K562 (cell line): ENCODE measurements at regions not wholly inside any gene's neighbourhood (a gene's known extent, or its start where the extent isn't known, plus 50 kb on each side); places are given as distances from the start of the nearest gene placed in this dataset.

Source experiments
- ATAC-seq: fragments of 200-7000 bp; cut with Tn5 transposase; 3 replicates; pipeline ENCODE4 v1.9.1; 2020; ENCODE audit warnings: moderate library complexity
- BruUV-seq: library from RNA; stranded (reverse); fragments of 400-500 nt; replicated peaks from 2 replicates; lab custom pipeline; 2021; lab: Mats Ljungman, UMichigan
- CTCF ChIA-PET: fragments of 300-600 bp; formaldehyde crosslinking; extraction: SDS; loops from one replicate; lab custom pipeline; 2021; ENCODE audit warnings: low intra/inter-chr PET ratio; lab: Yijun Ruan, JAX
- POLR2A ChIA-PET: fragments of 300-600, 350-650 bp; sonication (Branson Sonifier 250); formaldehyde crosslinking; extraction: SDS; loops from one replicate; lab custom pipeline; 2021; ENCODE audit warnings: antibody characterized with exemption, inconsistent platforms; lab: Yijun Ruan, JAX
- DNase-seq, 4 experiments: peaks; one replicate each; pipeline versions ENCODE4 v3.0.0 to v3.0.0-alpha.2; 2011 to 2018; ENCODE audit warnings: low spot score in 3 of 4, mixed read lengths in 3 of 4; ENCODE audit errors: extremely low read depth in 1 of 4
- FAIRE-seq: peaks from 2 replicates; lab custom pipeline; 2011; peaks lifted over from hg19 to GRCh38; lab: Jason Lieb, UNC
- H2AFZ ChIP-seq: 2 replicates; pipeline ENCODE4 v1.6.0; 2011; ENCODE audit warnings: low read depth, low read length, control low read depth, inconsistent platforms
- H3K27ac ChIP-seq: fragments of 200-600 bp; 3 replicates; pipeline ENCODE4 v1.8.0; 2011; ENCODE audit warnings: low read depth, mild to moderate bottlenecking, control low read depth, inconsistent platforms, low read length, moderate library complexity, mixed read lengths; ENCODE audit errors: extremely low read depth
- H3K27me3 ChIP-seq, 2 experiments: fragments of 300-600 bp in 1 of 2; 2 replicates in 1 of 2; 3 replicates in 1 of 2; pipeline versions ENCODE4 v1.6.0 to v1.8.0; 2011; ENCODE audit warnings: inconsistent platforms in 2 of 2, low read length in 2 of 2, mild to moderate bottlenecking in 1 of 2, mixed read lengths in 1 of 2, moderate library complexity in 1 of 2; ENCODE audit not compliant: control insufficient read depth in 2 of 2, insufficient read depth in 2 of 2
- H3K36me3 ChIP-seq: fragments of 300-600 bp; 3 replicates; pipeline ENCODE4 v1.8.0; 2011; ENCODE audit warnings: mild to moderate bottlenecking, low read length, inconsistent platforms; ENCODE audit not compliant: control insufficient read depth, insufficient read depth
- H3K4me1 ChIP-seq, 2 experiments: fragments of 200-600 bp in 1 of 2; replicated peaks in 1 of 2; 2 replicates in 1 of 2; 3 replicates in 1 of 2; pipeline versions ENCODE4 v1.5.1 to v1.8.0; 2011; ENCODE audit warnings: inconsistent platforms in 2 of 2, low read length in 2 of 2, mild to moderate bottlenecking in 1 of 2, mixed read lengths in 1 of 2, moderate library complexity in 1 of 2; ENCODE audit not compliant: control insufficient read depth in 2 of 2, insufficient read depth in 2 of 2
- H3K4me2 ChIP-seq: 2 replicates; pipeline ENCODE4 v1.6.1; 2011; ENCODE audit warnings: low read length, control low read depth, inconsistent platforms, mixed read lengths; ENCODE audit not compliant: insufficient read depth
- H3K4me3 ChIP-seq: fragments of 200-600 bp; sonication (generic), shearing (Covaris generic); 2 replicates; pipeline ENCODE4 v1.5.1; 2016; ENCODE audit warnings: control low read depth, inconsistent platforms
- H3K79me2 ChIP-seq: fragments of 200-600 bp; 3 replicates; pipeline ENCODE4 v1.8.0; 2011; ENCODE audit warnings: low read length, inconsistent platforms; ENCODE audit not compliant: control insufficient read depth, insufficient read depth
- H3K9ac ChIP-seq, 2 experiments: 2 replicates each; pipeline versions ENCODE4 v1.6.0 to v1.6.1; 2011; ENCODE audit warnings: low read depth in 2 of 2, low read length in 2 of 2, control low read depth in 1 of 2, inconsistent platforms in 1 of 2, mild to moderate bottlenecking in 1 of 2, mixed read lengths in 1 of 2; ENCODE audit not compliant: insufficient read depth in 1 of 2
- H3K9me1 ChIP-seq: one replicate; pipeline ENCODE4 v1.6.0; 2011; ENCODE audit warnings: inconsistent platforms, mild to moderate bottlenecking, low read length, moderate library complexity; ENCODE audit not compliant: control insufficient read depth, insufficient read depth
- H3K9me3 ChIP-seq: replicated peaks from 2 replicates; pipeline ENCODE4 v1.5.1; 2011; ENCODE audit warnings: low read depth, low read length, inconsistent platforms; ENCODE audit not compliant: control insufficient read depth, insufficient read depth
- H4K20me1 ChIP-seq: replicated peaks from 2 replicates; pipeline ENCODE4 v1.6.1; 2011; ENCODE audit warnings: low read length, inconsistent platforms, mixed read lengths; ENCODE audit not compliant: control insufficient read depth, insufficient read depth
- E4F1 ChIP-seq: fragments of 250-450 bp; sonication (Bioruptor Pico); IDR thresholded peaks from 2 replicates; pipeline ENCODE4 v1.5.0; 2021; ENCODE audit warnings: mild to moderate bottlenecking, borderline replicate concordance
- ERF ChIP-seq: fragments of 450-650 bp; formaldehyde crosslinking; IDR thresholded peaks from 2 replicates; pipeline ENCODE4 v1.4.0; 2020; ENCODE audit warnings: mild to moderate bottlenecking, mixed read lengths
- JUN ChIP-seq, 2 experiments: sonication (generic) in 1 of 2; formaldehyde crosslinking in 1 of 2; IDR thresholded peaks; 2 replicates each; pipeline versions ENCODE4 v1.6.1 to v1.8.0; 2012 to 2022; ENCODE audit warnings: borderline replicate concordance in 2 of 2, mild to moderate bottlenecking in 2 of 2, improper control_type of control experiment in 1 of 2, low read depth in 1 of 2, low read length in 1 of 2, missing genetic modification reagents in 1 of 2
- MAZ ChIP-seq, 2 experiments: fragments of 450-650 bp in 1 of 2; sonication (generic) in 1 of 2; formaldehyde crosslinking; IDR thresholded peaks in 1 of 2; conservative IDR thresholded peaks in 1 of 2; 2 replicates each; pipeline versions ENCODE4 v1.4.0 to v1.5.0; 2020; ENCODE audit warnings: mild to moderate bottlenecking in 1 of 2, missing genetic modification reagents in 1 of 2
- MTA1 ChIP-seq: fragments of 450-650 bp; IDR thresholded peaks from 2 replicates; pipeline ENCODE4 v1.6.1; 2017; ENCODE audit warnings: borderline replicate concordance
- NR4A1 ChIP-seq, 2 experiments: fragments of 250-450 bp in 1 of 2; fragments of 450-650 bp in 1 of 2; sonication (Bioruptor Pico) in 1 of 2; IDR thresholded peaks; 2 replicates each; pipeline versions ENCODE4 v1.4.0 to v1.6.1; 2016 to 2020; ENCODE audit warnings: mild to moderate bottlenecking in 2 of 2, missing compliant biosample characterization in 1 of 2, missing genetic modification characterization in 1 of 2, moderate library complexity in 1 of 2
- PHTF2 ChIP-seq: fragments of 250-450 bp; sonication (Bioruptor Pico); IDR thresholded peaks from 2 replicates; pipeline ENCODE4 v1.5.0; 2021; ENCODE audit warnings: mild to moderate bottlenecking
- TBL1XR1 ChIP-seq, 2 experiments: IDR thresholded peaks; 2 replicates each; pipeline ENCODE4 v1.6.1; 2012; ENCODE audit warnings: improper control_type of control experiment in 2 of 2, low read length in 2 of 2, mild to moderate bottlenecking in 1 of 2
- TEAD4 ChIP-seq, 2 experiments: sonication (generic) in 1 of 2; formaldehyde crosslinking in 1 of 2; IDR thresholded peaks; 2 replicates each; pipeline versions ENCODE4 v1.6.1 to v1.8.0; 2012 to 2022; ENCODE audit warnings: borderline replicate concordance in 1 of 2, inconsistent platforms in 1 of 2, low read length in 1 of 2, mild to moderate bottlenecking in 1 of 2, missing genetic modification reagents in 1 of 2
- U2AF2 ChIP-seq: fragments of 200-400 bp; formaldehyde crosslinking; optimal IDR thresholded peaks from 2 replicates; pipeline ENCODE3; 2017; ENCODE audit warnings: low read depth, mild to moderate bottlenecking, low read length
- ZFP36 ChIP-seq: fragments of 150-350 bp; IDR thresholded peaks from 2 replicates; pipeline ENCODE4 v1.6.1; 2018; ENCODE audit warnings: low read length, low read depth; ENCODE audit not compliant: partially characterized antibody
- ZNF165 ChIP-seq: fragments of 250-450 bp; sonication (Bioruptor Pico); IDR thresholded peaks from 2 replicates; pipeline ENCODE4 v1.4.0; 2020; ENCODE audit warnings: borderline replicate concordance
- ZNF239 ChIP-seq: fragments of 250-450 bp; sonication (Bioruptor Pico); IDR thresholded peaks from 2 replicates; pipeline ENCODE4 v1.4.0; 2020; ENCODE audit warnings: mild to moderate bottlenecking
- ZNF316 ChIP-seq: fragments of 450-650 bp; IDR thresholded peaks from 2 replicates; pipeline ENCODE4 v1.6.1; 2016
- WGBS: fragments of 100-300 bp; shearing (Covaris generic); methylation state at CpG from one replicate; pipeline ENCODE4 v1.1.6; 2016; ENCODE audit warnings: low coverage, mixed read lengths; ENCODE audit not compliant: insufficient coverage; ENCODE audit errors: missing lambda C conversion rate; 5-methylcytosine and 5-hydroxymethylcytosine counted together
- in situ Hi-C: fragments of 300-500 bp; cut with MboI; formaldehyde crosslinking; loops from 4 replicates; pipeline ENCODE4 v1.15.0; 2018; ENCODE audit warnings: inconsistent platforms, mixed read lengths
- intact Hi-C: fragments of 100-400 bp; cut with micrococcal nuclease; formaldehyde crosslinking; loops from 2 replicates; pipeline ENCODE4 v1.14.2; 2022
- TF ChIP-seq, protein P1 (sequence below): sonication (generic); formaldehyde crosslinking; IDR thresholded peaks from 2 replicates; pipeline ENCODE4 v1.8.0; 2022; ENCODE audit warnings: mild to moderate bottlenecking, missing genetic modification reagents

GRCh38 chr3:187801152-187801551 is 55.9 kb upstream of the BCL6 start (continued):
- TF ChIP-seq ZNF165 (CRISPR knock-in tag) (no peak), ERF (no peak), ZFP36 (no peak), U2AF2 (no peak), TEAD4 (IDR thresholded peaks at IDR 0.05; ENCODE audit: low read length) (no peak), TEAD4 (CRISPR knock-in tag; IDR thresholded peaks at IDR 0.05; ENCODE audit: borderline replicate concordance) (no peak), ZNF316 (no peak), MAZ (CRISPR knock-in tag; conservative IDR thresholded peaks at IDR 0.05 in 1 of 2, IDR thresholded peaks at IDR 0.05 in 1 of 2) (no peak), NR4A1 (CRISPR knock-in tag; IDR thresholded peaks at IDR 0.05) (no peak), NR4A1 (tag; IDR thresholded peaks at IDR 0.05) (no peak)

DNA sequence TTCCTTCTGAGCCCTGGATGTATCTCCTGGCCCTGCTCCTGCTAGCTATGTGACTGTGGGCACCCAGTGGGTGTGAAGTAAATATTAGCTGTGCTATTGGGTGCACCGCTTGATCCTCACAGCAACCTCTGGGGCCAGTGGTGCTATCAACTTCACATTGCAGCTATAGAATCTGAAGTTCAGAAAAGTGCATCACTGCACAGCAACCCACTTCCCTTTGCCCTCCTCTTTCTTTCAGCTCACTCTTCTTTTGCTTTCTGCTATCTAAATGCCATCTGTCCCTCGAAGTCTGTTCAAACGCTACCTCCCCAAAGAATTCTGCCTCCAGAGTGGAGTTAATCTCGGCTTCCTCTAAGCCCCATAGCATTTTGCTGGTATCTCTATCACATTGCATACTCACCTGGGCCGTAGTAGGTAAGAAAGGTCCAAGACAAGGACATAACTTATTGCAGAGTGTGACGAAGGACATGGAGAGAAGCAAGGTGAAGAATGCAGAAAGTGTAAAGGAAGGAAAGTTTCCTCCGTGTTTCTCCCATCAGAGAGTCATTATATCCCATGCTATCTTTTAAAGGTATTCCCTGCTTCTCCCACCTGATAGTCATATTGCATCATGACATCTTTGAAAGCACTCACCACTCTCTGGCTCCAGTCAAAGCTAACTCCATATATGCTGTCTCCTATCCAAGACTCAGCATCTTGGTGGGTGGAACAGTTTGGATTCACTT is 57.1 kb upstream of the BCL6 start:
- intact Hi-C loops, result no loop called here
- no peak for FAIRE-seq
- no peak for ATAC-seq
- Histone ChIP-seq H3K27me3 (peaks cover 3 to 38% of the 10 kb centered on the region in 2 experiments), H3K9me1 (no peaks in the 10 kb centered on the region), H3K9me3 (no peaks in the 10 kb centered on the region), H4K20me1 (no peaks in the 10 kb centered on the region), H3K4me3 (no peak overlapping the region), H2AFZ (no peak overlapping the region), H3K36me3 (no peaks in the 10 kb centered on the region), H3K79me2 (no peaks in the 10 kb centered on the region), H3K27ac (no peak overlapping the region), H3K4me2 (no peak overlapping the region), H3K9ac (no peak overlapping the region), H3K4me1 (no peaks in the 10 kb centered on the region)
- POLR2A ChIA-PET, result interaction anchor here (0.9 kb wide), 1 partner anchor 10 kb away, joined by 4 read pairs; no protein-coding TSS in a partner anchor
- 0% methylated on average over 7 of the region's 7 CpGs for WGBS
- no TSS peak for BruUV-seq
- in situ Hi-C loops, result no loop called here
- CTCF ChIA-PET, result no interaction called here
- DNase-seq, result no peak
- no peak for TF ChIP-seq ZNF239 (CRISPR knock-in tag)
- TF ChIP-seq, protein P1, sequence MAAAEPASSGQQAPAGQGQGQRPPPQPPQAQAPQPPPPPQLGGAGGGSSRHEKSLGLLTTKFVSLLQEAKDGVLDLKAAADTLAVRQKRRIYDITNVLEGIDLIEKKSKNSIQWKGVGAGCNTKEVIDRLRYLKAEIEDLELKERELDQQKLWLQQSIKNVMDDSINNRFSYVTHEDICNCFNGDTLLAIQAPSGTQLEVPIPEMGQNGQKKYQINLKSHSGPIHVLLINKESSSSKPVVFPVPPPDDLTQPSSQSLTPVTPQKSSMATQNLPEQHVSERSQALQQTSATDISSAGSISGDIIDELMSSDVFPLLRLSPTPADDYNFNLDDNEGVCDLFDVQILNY (CRISPR knock-in tag), result no peak
- TF ChIP-seq E4F1, result no peak
- no peak for TF ChIP-seq MTA1
- no peak for TF ChIP-seq TBL1XR1 (IDR thresholded peaks at IDR 0.05; ENCODE audit: low read length in 2 of 2)
- TF ChIP-seq JUN (IDR thresholded peaks at IDR 0.05; ENCODE audit: borderline replicate concordance, low read depth, low read length), result no peak
- no peak for TF ChIP-seq JUN (CRISPR knock-in tag; IDR thresholded peaks at IDR 0.05; ENCODE audit: borderline replicate concordance)
- TF ChIP-seq PHTF2 (CRISPR knock-in tag), result no peak
